GM23338 (cell line): ENCODE measurements at regions not wholly inside any gene's neighbourhood (a gene's known extent, or its start where the extent isn't known, plus 50 kb on each side); places are given as distances from the start of the nearest gene placed in this dataset.

Source experiments
- ATAC-seq: fragments of 200-7000 bp; cut with Tn5 transposase; 3 replicates; pipeline ENCODE4 v1.9.1; 2020
- DNase-seq: peaks from one replicate; pipeline ENCODE4 v3.0.0-alpha.2; 2015; ENCODE audit warnings: low spot score
- H2AFZ ChIP-seq: fragments of 200-600 bp; sonication (generic); 2 replicates; pipeline ENCODE4 v1.8.0; 2016; ENCODE audit warnings: antibody characterized with exemption, mild to moderate bottlenecking, moderate library complexity
- H3F3A ChIP-seq: fragments of 200-600 bp; sonication (generic); replicated peaks from 2 replicates; pipeline ENCODE4 v1.8.0; 2017; ENCODE audit warnings: antibody characterized with exemption, mixed run types, low read depth
- H3K27ac ChIP-seq: fragments of 200-600 bp; sonication (generic); 2 replicates; pipeline ENCODE4 v1.6.1; 2016; ENCODE audit warnings: low read depth
- H3K27me3 ChIP-seq: fragments of 200-600 bp; sonication (generic); 2 replicates; pipeline ENCODE4 v1.8.0; 2016; ENCODE audit warnings: mild to moderate bottlenecking, mixed run types, moderate library complexity; ENCODE audit not compliant: insufficient read depth
- H3K36me3 ChIP-seq: fragments of 200-600 bp; sonication (generic); 2 replicates; pipeline ENCODE4 v1.8.0; 2016; ENCODE audit warnings: mild to moderate bottlenecking; ENCODE audit not compliant: insufficient read depth
- H3K4me1 ChIP-seq: fragments of 200-600 bp; sonication (generic); 2 replicates; pipeline ENCODE4 v1.8.0; 2016; ENCODE audit warnings: mild to moderate bottlenecking, moderate library complexity; ENCODE audit not compliant: insufficient read depth
- H3K4me2 ChIP-seq: fragments of 200-600 bp; sonication (generic); 2 replicates; pipeline ENCODE4 v1.7.1; 2017; ENCODE audit warnings: mixed run types
- H3K4me3 ChIP-seq: fragments of 200-600 bp; sonication (generic); 2 replicates; pipeline ENCODE4 v1.6.1; 2016; ENCODE audit warnings: mixed run types
- H3K79me2 ChIP-seq: fragments of 200-600 bp; sonication (generic); replicated peaks from 2 replicates; pipeline ENCODE4 v1.8.0; 2017; ENCODE audit warnings: mild to moderate bottlenecking; ENCODE audit not compliant: insufficient read depth
- H3K9me2 ChIP-seq: fragments of 200-600 bp; sonication (generic); 2 replicates; pipeline ENCODE4 v1.8.0; 2017; ENCODE audit not compliant: insufficient read depth
- H4K20me1 ChIP-seq: fragments of 200-600 bp; sonication (generic); replicated peaks from 2 replicates; pipeline ENCODE4 v1.8.0; 2017; ENCODE audit warnings: mild to moderate bottlenecking; ENCODE audit not compliant: insufficient read depth
- H3K27ac Mint-ChIP-seq: 2 replicates; pipeline ENCODE4 v1.8.0; 2020; ENCODE audit warnings: inconsistent platforms, mild to moderate bottlenecking, moderate library complexity, mixed read lengths
- H3K27me3 Mint-ChIP-seq: 3 replicates; pipeline ENCODE4 v1.8.0; 2022; ENCODE audit warnings: low read depth, mild to moderate bottlenecking, moderate library complexity, mixed read lengths, inconsistent platforms; ENCODE audit not compliant: insufficient read depth, poor library complexity
- H3K36me3 Mint-ChIP-seq: 3 replicates; pipeline ENCODE4 v1.8.0; 2021; ENCODE audit warnings: low read depth, mild to moderate bottlenecking, inconsistent platforms, moderate library complexity, mixed read lengths
- H3K4me1 Mint-ChIP-seq: 3 replicates; pipeline ENCODE4 v1.8.0; 2020; ENCODE audit warnings: mild to moderate bottlenecking, inconsistent platforms, mixed read lengths
- H3K4me3 Mint-ChIP-seq: 3 replicates; pipeline ENCODE4 v1.8.0; 2021; ENCODE audit warnings: moderate library complexity, mild to moderate bottlenecking, inconsistent platforms, mixed read lengths
- H3K9me3 Mint-ChIP-seq: 3 replicates; pipeline ENCODE4 v1.8.0; 2020; ENCODE audit warnings: moderate library complexity, mild to moderate bottlenecking, inconsistent platforms, mixed read lengths
- CREB1 ChIP-seq: fragments of 250-450 bp; sonication (Bioruptor Pico); IDR thresholded peaks from 2 replicates; pipeline ENCODE4 v1.5.0; 2020; ENCODE audit warnings: low read depth, mild to moderate bottlenecking, moderate library complexity
- CTCF ChIP-seq, 2 experiments: fragments of 200-600 bp in 1 of 2; sonication (generic) in 1 of 2; conservative IDR thresholded peaks; 2 replicates each; pipeline versions ENCODE4 v1.5.1 to v1.6.1; 2016 to 2017; ENCODE audit warnings: antibody characterized with exemption in 2 of 2, low read depth in 2 of 2, mild to moderate bottlenecking in 2 of 2, moderate library complexity in 1 of 2
- EZH2 ChIP-seq: fragments of 200-600 bp; sonication (generic); IDR thresholded peaks from one replicate; pipeline ENCODE4 v1.8.0; 2017; ENCODE audit warnings: antibody characterized with exemption, mild to moderate bottlenecking, low read depth; ENCODE audit not compliant: unreplicated experiment
- EZH2phosphoT487 ChIP-seq: fragments of 200-600 bp; sonication (generic); IDR thresholded peaks from one replicate; pipeline ENCODE4 v1.8.1; 2018; ENCODE audit warnings: antibody characterized with exemption; ENCODE audit not compliant: unreplicated experiment
- JUNB ChIP-seq: IDR thresholded peaks from one replicate; pipeline ENCODE4 v1.6.1; 2016; ENCODE audit warnings: antibody characterized with exemption; ENCODE audit not compliant: unreplicated experiment
- NANOG ChIP-seq: IDR thresholded peaks from 2 replicates; pipeline ENCODE4 v1.6.1; 2016; ENCODE audit warnings: antibody characterized with exemption, borderline replicate concordance
- POLR2AphosphoS5 ChIP-seq: IDR thresholded peaks from 2 replicates; pipeline ENCODE4 v1.6.1; 2016; ENCODE audit warnings: antibody characterized with exemption, low read depth
- STAT1 ChIP-seq: IDR thresholded peaks from one replicate; pipeline ENCODE4 v1.6.1; 2016; ENCODE audit warnings: antibody characterized with exemption; ENCODE audit not compliant: unreplicated experiment
- ZNF114 ChIP-seq: fragments of 250-450 bp; sonication (Bioruptor Pico); IDR thresholded peaks from 2 replicates; pipeline ENCODE4 v1.5.0; 2020; ENCODE audit warnings: mild to moderate bottlenecking, moderate library complexity
- ZNF331 ChIP-seq: fragments of 250-450 bp; sonication (Bioruptor Pico); IDR thresholded peaks from 2 replicates; pipeline ENCODE4 v1.5.0; 2020; ENCODE audit warnings: low read depth, mild to moderate bottlenecking, moderate library complexity
- ZNF462 ChIP-seq: fragments of 250-450 bp; sonication (Bioruptor Pico); IDR thresholded peaks from 2 replicates; pipeline ENCODE4 v1.5.0; 2020; ENCODE audit warnings: mild to moderate bottlenecking, moderate library complexity

- peak overlapping the region; percentile 7; the same call in 1 of the 3 replicates for H3K4me3 Mint-ChIP-seq
- no peaks in the 10 kb centered on the region for H3K79me2 ChIP-seq
- H3K9me2 ChIP-seq = no peaks in the 10 kb centered on the region
- no peaks in the 10 kb centered on the region for H3K27me3 ChIP-seq
- H4K20me1 ChIP-seq = no peaks in the 10 kb centered on the region
- no peak overlapping the region for H3K27ac ChIP-seq
- peaks cover 6% of the 10 kb centered on the region; the same call in 1 of the 2 replicates for H3K4me1 ChIP-seq
- TF ChIP-seq ZNF114 (CRISPR knock-in tag) (no peak), CREB1 (CRISPR knock-in tag) (no peak), POLR2AphosphoS5 (no peak), NANOG (no peak), CTCF (conservative IDR thresholded peaks at IDR 0.05; ENCODE audit: low read depth in 2 of 2) (no peak)
- H2AFZ ChIP-seq = peak overlapping the region; percentile 89
- H3K36me3 Mint-ChIP-seq = peaks cover 9% of the 10 kb centered on the region; the same call in 2 of the 3 replicates
- H3K9me3 Mint-ChIP-seq = peaks cover 16% of the 10 kb centered on the region
- no peaks in the 10 kb centered on the region for H3K36me3 ChIP-seq
- peaks cover 23% of the 10 kb centered on the region for H3K27me3 Mint-ChIP-seq
- H3F3A ChIP-seq = no peaks in the 10 kb centered on the region
- peak overlapping the region; percentile 72; the same call in 1 of the 2 replicates for H3K27ac Mint-ChIP-seq
- no peak for DNase-seq
- peak; percentile 72 for ATAC-seq
- no peak overlapping the region for H3K4me3 ChIP-seq
- H3K4me1 Mint-ChIP-seq = peaks cover 17% of the 10 kb centered on the region
- 0 out of 2 replicates have a peak overlapping the region, but pooled peaks have one; percentile 14 for H3K4me2 ChIP-seq
These were observed 65.4 kb downstream of the TSPAN17 start for GRCh38 chr5:176712546-176713304.

- ATAC-seq (no peak), DNase-seq (no peak)
- Mint-ChIP-seq H3K4me3 (no peak overlapping the region), H3K36me3 (peaks cover 9% of the 10 kb centered on the region; the same call in 2 of the 3 replicates), H3K4me1 (peaks cover 17% of the 10 kb centered on the region), H3K27me3 (peaks cover 21% of the 10 kb centered on the region), H3K9me3 (peaks cover 16% of the 10 kb centered on the region), H3K27ac (no peak overlapping the region)
- Histone ChIP-seq H3K9me2 (no peaks in the 10 kb centered on the region), H3F3A (no peaks in the 10 kb centered on the region), H3K36me3 (no peaks in the 10 kb centered on the region), H3K27ac (no peak overlapping the region), H3K4me2 (no peak overlapping the region), H2AFZ (no peak overlapping the region), H4K20me1 (no peaks in the 10 kb centered on the region), H3K79me2 (no peaks in the 10 kb centered on the region), H3K27me3 (no peaks in the 10 kb centered on the region), H3K4me3 (no peak overlapping the region), H3K4me1 (peaks cover 6% of the 10 kb centered on the region; the same call in 1 of the 2 replicates)
- no peak for TF ChIP-seq ZNF462 (CRISPR knock-in tag)
- TF ChIP-seq EZH2 = no peak
- TF ChIP-seq POLR2AphosphoS5 = no peak
- no peak for TF ChIP-seq NANOG
- TF ChIP-seq JUNB = no peak
- TF ChIP-seq ZNF331 (CRISPR knock-in tag) = no peak
- no peak for TF ChIP-seq EZH2phosphoT487
- TF ChIP-seq STAT1 = no peak
- no peak for TF ChIP-seq ZNF114 (CRISPR knock-in tag)
These were observed 66.1 kb downstream of the TSPAN17 start for GRCh38 chr5:176713409-176713808.
